MM.1S (cell line): ENCODE measurements at regions not wholly inside any gene's neighbourhood (a gene's known extent, or its start where the extent isn't known, plus 50 kb on each side); places are given as distances from the start of the nearest gene placed in this dataset.

ENCODE experiments used
- DNase-seq: peaks from one replicate; pipeline ENCODE4 v3.0.0-alpha.2; 2015
- H2AFZ ChIP-seq: fragments of 300-600 bp; sonication (generic); 2 replicates; pipeline ENCODE4 v1.6.0; 2016; ENCODE audit warnings: antibody characterized with exemption, low read length
- H3F3A ChIP-seq: fragments of 300-600 bp; sonication (generic); 2 replicates; pipeline ENCODE4 v1.6.1; 2016; ENCODE audit warnings: mild to moderate bottlenecking, antibody characterized with exemption, low read length, moderate library complexity, mixed read lengths; ENCODE audit not compliant: insufficient read depth
- H3K27ac ChIP-seq: fragments of 300-600 bp; sonication (generic); 2 replicates; pipeline ENCODE4 v1.5.1; 2016; ENCODE audit warnings: mild to moderate bottlenecking, low read length
- H3K27me3 ChIP-seq: fragments of 300-600 bp; sonication (generic); replicated peaks from 2 replicates; pipeline ENCODE4 v1.6.0; 2016; ENCODE audit warnings: low read length; ENCODE audit not compliant: insufficient read depth
- H3K36me3 ChIP-seq: fragments of 300-600 bp; sonication (generic); replicated peaks from 2 replicates; pipeline ENCODE4 v1.6.1; 2016; ENCODE audit warnings: mild to moderate bottlenecking, low read length, mixed read lengths; ENCODE audit not compliant: insufficient read depth
- H3K4me1 ChIP-seq: fragments of 300-600 bp; sonication (generic); 2 replicates; pipeline ENCODE4 v1.6.1; 2016; ENCODE audit warnings: low read length, mixed read lengths
- H3K4me2 ChIP-seq: fragments of 300-600 bp; sonication (generic); 2 replicates; pipeline ENCODE4 v1.6.0; 2016; ENCODE audit warnings: low read depth, low read length
- H3K4me3 ChIP-seq: fragments of 300-600 bp; sonication (generic); 2 replicates; pipeline ENCODE4 v1.5.1; 2016; ENCODE audit warnings: low read length, mixed read lengths
- H3K79me2 ChIP-seq: fragments of 300-600 bp; sonication (generic); 2 replicates; pipeline ENCODE4 v1.6.1; 2016; ENCODE audit warnings: mixed run types, low read length, mixed read lengths
- H3K9ac ChIP-seq: fragments of 300-600 bp; sonication (generic); 2 replicates; pipeline ENCODE4 v1.6.1; 2016; ENCODE audit warnings: low read length, mixed read lengths
- H3K9me2 ChIP-seq: fragments of 300-600 bp; sonication (generic); replicated peaks from 2 replicates; pipeline ENCODE4 v1.6.1; 2016; ENCODE audit warnings: mild to moderate bottlenecking, low read length, mixed read lengths; ENCODE audit not compliant: insufficient read depth
- H3K9me3 ChIP-seq: fragments of 300-600 bp; sonication (generic); replicated peaks from 2 replicates; pipeline ENCODE4 v1.6.1; 2016; ENCODE audit warnings: mild to moderate bottlenecking, low read length, mixed read lengths; ENCODE audit not compliant: insufficient read depth
- H4K20me1 ChIP-seq: fragments of 300-600 bp; sonication (generic); 2 replicates; pipeline ENCODE4 v1.6.1; 2016; ENCODE audit warnings: mild to moderate bottlenecking, low read length, moderate library complexity, mixed read lengths; ENCODE audit not compliant: insufficient read depth
- EZH2 ChIP-seq: fragments of 300-600 bp; sonication (generic); optimal IDR thresholded peaks from 2 replicates; pipeline ENCODE3; 2017; ENCODE audit warnings: low read depth, mild to moderate bottlenecking, antibody characterized with exemption, low read length, mixed read lengths
- EZH2phosphoT487 ChIP-seq: fragments of 300-600 bp; sonication (generic); IDR thresholded peaks from 2 replicates; pipeline ENCODE4 v1.6.1; 2018; ENCODE audit warnings: antibody characterized with exemption, low read length
- TF ChIP-seq, protein P1 (sequence below): fragments of 300-600 bp; sonication (generic); IDR thresholded peaks from 2 replicates; pipeline ENCODE4 v1.5.1; 2016; ENCODE audit warnings: antibody characterized with exemption, low read length, mixed read lengths

GRCh38 chr6:9566096-9566495 lies 848.8 kb downstream of the TFAP2A start:
- H3K4me2 ChIP-seq: no peak overlapping the region
- no peak overlapping the region for H3K9ac ChIP-seq
- no peaks in the 10 kb centered on the region for H3K9me2 ChIP-seq
- no peaks in the 10 kb centered on the region for H3K9me3 ChIP-seq
- no peaks in the 10 kb centered on the region for H3F3A ChIP-seq
- TF ChIP-seq EZH2 (no peak), EZH2phosphoT487 (no peak)
- TF ChIP-seq, protein P1, sequence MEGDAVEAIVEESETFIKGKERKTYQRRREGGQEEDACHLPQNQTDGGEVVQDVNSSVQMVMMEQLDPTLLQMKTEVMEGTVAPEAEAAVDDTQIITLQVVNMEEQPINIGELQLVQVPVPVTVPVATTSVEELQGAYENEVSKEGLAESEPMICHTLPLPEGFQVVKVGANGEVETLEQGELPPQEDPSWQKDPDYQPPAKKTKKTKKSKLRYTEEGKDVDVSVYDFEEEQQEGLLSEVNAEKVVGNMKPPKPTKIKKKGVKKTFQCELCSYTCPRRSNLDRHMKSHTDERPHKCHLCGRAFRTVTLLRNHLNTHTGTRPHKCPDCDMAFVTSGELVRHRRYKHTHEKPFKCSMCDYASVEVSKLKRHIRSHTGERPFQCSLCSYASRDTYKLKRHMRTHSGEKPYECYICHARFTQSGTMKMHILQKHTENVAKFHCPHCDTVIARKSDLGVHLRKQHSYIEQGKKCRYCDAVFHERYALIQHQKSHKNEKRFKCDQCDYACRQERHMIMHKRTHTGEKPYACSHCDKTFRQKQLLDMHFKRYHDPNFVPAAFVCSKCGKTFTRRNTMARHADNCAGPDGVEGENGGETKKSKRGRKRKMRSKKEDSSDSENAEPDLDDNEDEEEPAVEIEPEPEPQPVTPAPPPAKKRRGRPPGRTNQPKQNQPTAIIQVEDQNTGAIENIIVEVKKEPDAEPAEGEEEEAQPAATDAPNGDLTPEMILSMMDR: no peak
- H3K27me3 ChIP-seq: no peaks in the 10 kb centered on the region
- H3K4me3 ChIP-seq: no peak overlapping the region
- no peak overlapping the region for H2AFZ ChIP-seq
- H4K20me1 ChIP-seq: no peaks in the 10 kb centered on the region
- H3K79me2 ChIP-seq: no peaks in the 10 kb centered on the region
- no peak overlapping the region for H3K27ac ChIP-seq
- DNase-seq: no peak
- H3K4me1 ChIP-seq: no peaks in the 10 kb centered on the region
- no peaks in the 10 kb centered on the region for H3K36me3 ChIP-seq

- H3K9ac ChIP-seq: no peak overlapping the region
- DNase-seq: no peak
- no peak overlapping the region for H3K27ac ChIP-seq
- H2AFZ ChIP-seq: no peak overlapping the region
- H3K4me2 ChIP-seq: no peak overlapping the region
- no peaks in the 10 kb centered on the region for H3K79me2 ChIP-seq
- no peaks in the 10 kb centered on the region for H3K4me1 ChIP-seq
- H3K4me3 ChIP-seq: no peak overlapping the region
- no peaks in the 10 kb centered on the region for H3K9me3 ChIP-seq
- H3K27me3 ChIP-seq: no peaks in the 10 kb centered on the region
- TF ChIP-seq EZH2phosphoT487 (no peak), EZH2 (no peak)
- TF ChIP-seq, protein P1: no peak
- H3K36me3 ChIP-seq: no peaks in the 10 kb centered on the region
- H3F3A ChIP-seq: no peaks in the 10 kb centered on the region
- H3K9me2 ChIP-seq: no peaks in the 10 kb centered on the region
- H4K20me1 ChIP-seq: no peaks in the 10 kb centered on the region
Measured at GRCh38 chr6:9564021-9564420, 850.9 kb downstream of the TFAP2A start.

DNA sequence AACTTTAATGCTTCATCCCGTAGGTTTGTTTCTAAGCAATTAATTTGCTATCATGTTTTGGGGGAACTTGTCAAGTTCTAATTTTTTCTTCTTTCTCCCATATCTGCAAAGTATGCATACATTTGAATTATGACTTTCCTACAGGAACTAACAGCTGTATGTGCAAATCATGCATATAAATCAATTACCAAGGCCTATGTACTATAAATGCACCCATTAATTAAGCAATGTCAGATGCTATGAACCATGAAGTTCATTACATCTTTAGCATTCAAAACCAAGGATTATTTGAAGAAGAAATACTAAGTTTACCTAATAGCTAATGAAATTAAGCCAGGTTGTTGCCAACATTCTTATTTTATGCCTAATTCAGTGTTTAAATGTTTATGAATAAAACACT lies 851.3 kb downstream of the TFAP2A start:
- H4K20me1 ChIP-seq: no peaks in the 10 kb centered on the region
- no peak overlapping the region for H3K4me2 ChIP-seq
- H3K79me2 ChIP-seq: no peaks in the 10 kb centered on the region
- no peak for DNase-seq
- H3F3A ChIP-seq: no peaks in the 10 kb centered on the region
- no peaks in the 10 kb centered on the region for H3K27me3 ChIP-seq
- no peak overlapping the region for H3K27ac ChIP-seq
- TF ChIP-seq EZH2phosphoT487 (no peak), EZH2 (no peak)
- TF ChIP-seq, protein P1: no peak
- H3K4me3 ChIP-seq: no peak overlapping the region
- no peaks in the 10 kb centered on the region for H3K9me3 ChIP-seq
- no peaks in the 10 kb centered on the region for H3K36me3 ChIP-seq
- no peak overlapping the region for H3K9ac ChIP-seq
- no peak overlapping the region for H2AFZ ChIP-seq
- no peaks in the 10 kb centered on the region for H3K9me2 ChIP-seq
- H3K4me1 ChIP-seq: no peaks in the 10 kb centered on the region
